Islet precursor cell (in vitro differentiated cells): ENCODE measurements at regions not wholly inside any gene's neighbourhood (a gene's known extent, or its start where the extent isn't known, plus 50 kb on each side); places are given as distances from the start of the nearest gene placed in this dataset.
"Not testable (repeated sequence)": the region's sequence is repeated elsewhere in the genome, so short reads cannot be mapped to it uniquely, and the experiment has no call there.

ENCODE experiments used
- DNase-seq: peaks from one replicate; pipeline ENCODE4 v3.0.0-alpha.2; 2018

DNA sequence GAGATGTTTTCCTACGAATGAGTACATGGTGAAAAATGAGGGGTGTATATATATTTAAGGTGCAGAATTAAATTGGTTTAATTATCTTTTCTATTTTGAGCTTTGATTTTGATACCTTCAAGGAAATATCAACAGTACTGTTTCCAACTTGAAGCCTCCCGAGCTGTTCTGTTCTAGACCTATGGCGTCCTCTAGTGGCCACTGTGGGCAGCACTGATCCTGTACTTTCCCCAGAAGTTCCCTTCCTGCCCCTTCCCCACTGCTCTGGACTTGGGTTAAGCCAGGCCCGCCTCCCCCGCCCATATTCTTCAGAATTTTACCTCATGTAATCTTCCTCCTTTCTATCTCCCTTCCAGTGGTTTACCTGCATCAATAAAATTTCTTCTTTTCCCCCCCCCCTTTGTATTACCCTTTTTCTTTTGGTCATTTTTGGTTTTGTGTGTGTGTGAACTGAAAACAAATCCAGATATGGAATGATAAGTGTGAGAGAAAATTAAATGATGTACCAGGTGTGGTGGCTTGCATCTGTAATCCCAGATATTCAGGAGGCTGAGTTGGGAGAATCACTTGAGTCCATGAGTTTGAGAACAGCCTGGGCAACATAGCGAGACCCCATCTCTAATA lies 1643.5 kb downstream of the TP53TG3F start:
- no peak for DNase-seq

GRCh38 chr16:35111772-35112171 lies 1652.4 kb downstream of the TP53TG3F start:
- DNase-seq: not testable (repeated sequence)

DNA sequence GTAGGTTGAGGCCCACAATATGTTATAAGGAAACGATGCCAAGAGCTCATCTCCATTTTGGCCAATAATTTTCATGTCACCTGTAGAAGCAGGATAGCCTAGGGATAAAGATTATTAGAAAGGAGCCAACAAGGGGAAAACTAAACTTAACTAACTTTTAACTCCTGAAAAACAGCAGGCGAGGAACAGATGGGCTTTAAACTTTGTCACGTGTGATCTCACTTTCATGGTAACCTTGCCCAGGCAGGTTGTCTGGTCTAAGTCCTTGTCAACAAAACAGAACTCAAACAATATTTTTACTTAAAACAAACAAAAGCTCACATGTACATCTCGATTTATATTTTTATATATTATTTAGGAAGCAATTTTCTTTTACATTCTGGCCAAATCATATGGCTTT lies 1672.0 kb downstream of the TP53TG3F start:
- DNase-seq: no peak

DNA sequence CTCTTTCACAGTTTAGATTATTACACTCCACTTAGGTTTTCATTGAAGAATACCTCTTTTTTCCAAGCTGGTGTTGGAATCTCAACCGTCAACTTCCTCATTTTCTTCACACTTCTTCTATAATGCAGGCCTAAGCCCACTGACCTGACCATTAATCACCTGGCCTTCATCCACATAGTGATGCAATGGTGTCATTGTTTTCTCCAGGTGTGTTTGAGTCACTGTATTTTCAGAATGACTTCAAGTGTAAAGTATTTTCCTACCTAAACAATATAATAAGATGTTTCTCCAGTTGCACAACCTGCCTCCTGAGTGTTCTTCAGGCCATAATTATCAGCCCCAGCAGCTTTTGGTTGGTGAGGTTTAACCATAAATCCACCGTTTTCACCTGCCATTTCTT lies 1675.1 kb downstream of the TP53TG3F start:
- DNase-seq: no peak

DNA sequence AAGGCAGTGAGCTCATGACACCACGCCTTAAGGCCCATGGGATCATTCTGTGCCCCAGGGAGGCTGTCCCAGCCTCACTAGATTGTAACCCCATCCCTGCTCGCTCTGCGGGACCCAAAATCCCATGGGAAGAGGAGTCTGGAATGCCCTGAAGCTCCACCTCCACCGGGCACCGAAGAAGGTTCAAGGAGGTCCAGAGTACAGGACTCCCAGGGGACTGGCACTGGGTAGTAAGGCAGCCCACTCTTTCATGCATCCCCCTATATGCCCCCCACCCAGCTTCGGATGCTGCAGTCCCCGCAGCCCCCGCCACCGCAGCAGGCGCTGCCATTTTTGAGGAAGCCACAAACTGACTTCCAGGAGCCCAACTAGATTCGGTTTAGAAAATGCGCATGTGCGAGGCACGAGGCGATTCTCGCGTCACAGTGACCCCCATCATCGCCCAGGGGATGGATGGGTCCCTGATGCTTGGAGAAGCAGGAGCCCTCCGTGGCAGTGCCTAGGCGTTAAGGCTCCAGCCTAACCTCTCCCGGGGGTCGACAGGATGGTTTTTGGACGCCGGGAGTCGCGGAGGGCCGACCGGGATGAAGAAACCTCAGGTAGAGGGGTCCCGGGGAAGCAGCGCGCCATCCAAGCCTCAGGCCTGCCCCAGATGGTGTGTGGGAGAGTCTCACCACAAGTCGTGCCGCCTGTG lies 1681.0 kb downstream of the TP53TG3F start:
- no peak for DNase-seq

DNA sequence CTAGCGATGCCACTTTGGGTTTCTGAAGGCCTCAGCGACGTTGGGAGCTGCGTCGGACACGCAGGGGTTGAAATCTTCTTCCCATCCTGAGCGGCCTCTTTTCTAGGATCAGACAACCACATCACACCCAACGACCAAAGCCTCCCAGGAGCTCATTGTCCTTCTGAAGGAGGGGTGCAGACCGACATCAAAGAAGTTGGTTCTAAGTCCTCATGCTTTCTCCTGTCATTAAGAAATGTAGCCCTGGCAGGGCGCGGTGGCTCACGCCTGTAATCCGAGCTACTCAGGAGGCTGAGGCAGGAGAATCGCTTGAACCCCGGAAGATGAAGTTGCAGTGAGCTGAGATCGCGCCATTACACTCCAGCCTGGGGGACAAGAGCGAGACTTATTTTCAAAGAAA lies 1681.9 kb downstream of the TP53TG3F start:
- no peak for DNase-seq

DNA sequence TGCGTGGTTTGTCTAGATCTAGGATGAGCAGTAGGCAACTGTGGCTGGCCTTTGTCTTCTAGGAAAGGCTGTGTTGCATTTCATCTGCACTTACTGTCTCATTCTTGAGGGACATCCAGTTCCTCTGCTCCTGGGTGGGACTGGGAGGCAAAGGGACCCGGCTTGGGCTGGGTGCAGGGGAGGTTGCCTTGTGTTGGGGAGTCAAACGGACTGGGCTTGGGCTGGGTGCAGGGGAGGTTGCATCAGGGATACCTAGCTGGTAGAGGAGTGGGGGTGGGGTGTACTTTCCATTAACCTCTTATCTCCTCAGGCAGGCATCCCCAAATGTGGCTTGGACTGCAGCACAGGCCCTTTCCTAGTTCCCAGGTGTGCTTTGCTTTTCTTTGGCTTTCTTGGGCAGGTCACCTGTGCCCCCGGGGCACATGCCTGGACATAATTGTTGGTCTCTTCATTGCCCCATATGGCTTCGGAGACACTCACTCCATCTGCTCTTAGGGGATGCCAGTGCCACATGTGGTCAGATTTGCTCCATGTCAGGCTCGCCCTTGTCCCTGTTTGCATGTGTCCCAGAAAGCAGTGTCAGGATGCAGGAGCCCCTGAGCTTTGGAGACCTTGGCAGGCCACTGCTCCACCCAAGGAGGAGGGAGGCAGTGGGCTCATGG lies 1682.9 kb downstream of the TP53TG3F start:
- no peak for DNase-seq

DNA sequence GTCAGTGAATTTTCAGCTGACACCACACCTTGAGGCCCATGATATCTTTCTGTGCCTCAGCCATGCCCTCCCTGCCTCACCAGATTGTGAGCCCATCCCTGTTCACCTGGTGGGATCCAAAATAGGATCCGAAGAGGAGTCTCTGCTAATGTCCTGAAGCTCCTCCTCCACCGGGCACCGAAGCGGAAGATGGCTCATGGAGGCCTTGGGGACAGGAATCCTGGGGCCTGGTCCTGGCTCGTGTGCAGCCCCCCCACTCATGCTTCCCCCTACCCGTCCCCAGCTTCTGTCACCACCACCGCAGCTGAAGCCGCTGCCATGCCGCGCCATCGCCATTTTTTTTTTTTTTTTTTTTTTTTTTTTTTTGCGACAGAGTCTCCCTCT lies 1683.4 kb downstream of the TP53TG3F start:
- DNase-seq: no peak

- no peak for DNase-seq
These were observed 1685.0 kb downstream of the TP53TG3F start for GRCh38 chr16:35144212-35144932.

DNA sequence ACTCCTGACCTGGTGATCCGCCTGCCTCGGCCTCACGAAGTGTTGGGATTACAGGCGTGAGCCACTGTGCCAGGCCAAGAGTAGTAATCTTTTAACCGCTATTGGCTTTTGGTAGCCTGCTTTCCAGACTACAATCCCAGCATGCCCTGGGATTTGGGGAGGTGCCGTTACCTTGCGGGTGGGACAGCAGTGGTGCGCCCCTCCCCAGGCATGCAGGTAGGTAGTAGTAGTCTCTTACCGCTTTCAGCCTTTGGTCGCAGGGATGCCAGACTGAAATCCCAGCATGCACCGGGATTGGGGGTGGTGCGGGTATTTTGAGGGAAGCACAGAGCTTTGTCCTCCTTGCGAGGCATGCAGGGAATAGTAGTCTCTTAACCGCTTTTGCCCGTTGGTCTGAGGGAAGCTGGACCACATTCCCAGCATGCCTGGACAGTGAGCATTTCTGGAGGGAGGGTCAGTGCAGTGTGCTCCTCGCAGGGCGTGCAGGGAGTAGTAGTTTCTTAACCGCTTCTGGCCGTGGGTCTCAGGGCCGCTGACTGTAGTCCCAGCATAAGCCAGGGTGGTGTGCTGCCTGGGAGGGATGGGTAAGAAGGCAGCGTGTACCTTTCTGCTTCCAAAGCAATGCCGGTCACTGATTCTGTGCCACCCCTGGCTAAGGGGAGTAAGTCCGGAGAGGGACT lies 1686.8 kb downstream of the TP53TG3F start:
- DNase-seq: no peak

DNA sequence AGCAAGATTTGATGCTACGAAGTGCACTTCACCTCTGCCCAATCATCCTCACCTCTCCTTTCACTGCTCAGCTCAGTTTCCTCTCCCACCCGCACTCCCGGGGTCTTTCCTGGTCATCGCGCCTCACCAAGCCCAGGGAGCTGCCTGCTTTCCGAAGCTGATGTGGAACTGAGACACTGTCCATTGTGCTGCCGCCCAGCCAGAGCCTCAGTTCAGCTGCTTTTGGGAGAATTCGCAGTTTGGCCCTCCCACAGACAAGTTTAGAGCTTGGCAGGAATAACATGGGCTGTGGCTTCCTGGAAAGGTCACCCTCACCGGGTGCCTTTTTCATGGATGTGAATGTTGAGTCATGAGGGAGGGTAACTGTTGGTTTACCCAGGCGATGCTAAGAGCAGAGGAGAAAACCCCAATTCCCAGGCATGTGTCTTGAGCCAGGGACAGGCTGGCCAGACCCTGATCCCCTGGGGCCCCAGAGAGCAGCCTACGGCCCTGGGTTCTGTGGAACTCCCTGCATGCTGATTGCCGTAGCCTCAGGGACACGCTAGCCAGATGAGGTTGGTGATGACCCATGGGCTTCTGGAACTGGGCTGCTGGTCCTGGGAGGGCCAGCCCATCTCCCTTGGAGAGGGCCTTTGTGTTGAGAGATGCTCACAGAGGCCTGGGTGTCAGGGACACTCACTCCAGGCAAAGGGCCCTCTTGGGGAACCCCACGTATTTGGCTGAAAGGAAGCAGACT lies 1687.5 kb downstream of the TP53TG3F start:
- DNase-seq: no peak

- no peak for DNase-seq
These were observed 1688.4 kb downstream of the TP53TG3F start for GRCh38 chr16:35147556-35148504.

- no peak for DNase-seq
These were observed 1689.3 kb downstream of the TP53TG3F start for GRCh38 chr16:35148748-35149147.

- no peak for DNase-seq
These were observed 1690.1 kb downstream of the TP53TG3F start for GRCh38 chr16:35149550-35149949.

GRCh38 chr16:35150805-35151312 lies 1691.4 kb downstream of the TP53TG3F start:
- no peak for DNase-seq

GRCh38 chr16:35152067-35152627 lies 1692.7 kb downstream of the TP53TG3F start:
- no peak for DNase-seq

DNA sequence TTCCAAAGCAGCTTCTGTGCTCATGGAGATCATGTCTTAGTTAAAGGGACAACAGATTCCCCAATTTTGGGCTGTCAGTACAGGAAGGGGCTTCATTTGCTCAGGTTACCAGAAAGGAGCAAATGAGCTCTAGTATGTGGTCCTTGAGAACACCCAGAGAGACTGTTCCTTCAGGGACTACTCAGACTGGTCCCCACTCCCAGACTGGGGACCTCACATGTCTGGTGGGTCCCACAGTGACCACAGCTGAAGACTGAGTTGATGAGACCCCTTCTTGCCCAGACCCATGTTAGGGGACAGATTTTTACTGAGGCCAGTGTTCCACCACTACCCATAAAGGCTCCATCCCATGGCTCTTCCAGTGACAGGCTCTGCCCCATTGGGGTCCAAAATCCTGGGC lies 1695.2 kb downstream of the TP53TG3F start:
- DNase-seq: no peak

- DNase-seq: not testable (repeated sequence)
These were observed 1698.1 kb downstream of the TP53TG3F start for GRCh38 chr16:35157549-35157948.

- DNase-seq: peak; percentile 26
These were observed 1709.9 kb downstream of the TP53TG3F start for GRCh38 chr16:35169324-35169723.

DNA sequence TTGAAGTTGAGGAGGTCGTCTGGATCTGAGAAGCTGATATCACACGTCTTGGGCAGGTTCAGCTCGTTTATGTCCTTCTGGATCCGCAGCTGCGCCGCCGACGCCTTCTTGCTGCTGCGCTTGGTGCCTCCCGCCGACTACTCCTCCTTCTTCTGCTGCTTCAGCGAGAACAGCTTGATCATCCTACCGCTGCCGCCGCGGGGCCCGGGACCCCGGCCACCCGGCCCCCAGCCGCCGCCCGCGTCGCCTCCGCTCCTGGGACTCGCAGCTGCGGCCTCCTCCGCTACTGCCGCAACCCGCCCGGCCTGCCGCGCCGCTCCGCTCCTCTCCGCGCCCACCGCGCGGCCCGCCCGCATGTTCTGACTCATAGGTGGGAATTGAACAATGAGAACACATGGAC lies 1710.6 kb downstream of the TP53TG3F start:
- peak; percentile 16 for DNase-seq

DNA sequence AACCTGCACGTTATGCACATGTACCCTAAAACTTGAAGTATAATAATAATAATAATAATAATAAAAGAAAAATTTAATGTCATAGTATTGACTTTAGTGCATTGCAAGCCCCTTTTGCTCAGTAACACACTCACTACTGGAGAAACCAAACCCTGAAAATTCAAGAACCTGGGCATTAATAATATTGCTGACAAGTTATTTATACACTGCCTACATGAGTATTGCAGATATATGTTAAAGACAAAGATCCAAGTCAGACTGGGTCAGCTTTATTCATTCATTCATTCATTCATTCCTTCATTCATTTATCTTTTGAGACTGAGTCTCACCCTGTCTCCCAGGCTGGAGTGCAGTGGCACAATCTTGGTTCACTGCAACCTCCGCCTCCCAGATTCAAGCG lies 1711.2 kb downstream of the TP53TG3F start:
- DNase-seq: no peak
